ENCODE measurements at regions not wholly inside any gene's neighbourhood (a gene's known extent, or its start where the extent isn't known, plus 50 kb on each side); places are given as distances from the start of the nearest gene placed in this dataset.

DNA sequence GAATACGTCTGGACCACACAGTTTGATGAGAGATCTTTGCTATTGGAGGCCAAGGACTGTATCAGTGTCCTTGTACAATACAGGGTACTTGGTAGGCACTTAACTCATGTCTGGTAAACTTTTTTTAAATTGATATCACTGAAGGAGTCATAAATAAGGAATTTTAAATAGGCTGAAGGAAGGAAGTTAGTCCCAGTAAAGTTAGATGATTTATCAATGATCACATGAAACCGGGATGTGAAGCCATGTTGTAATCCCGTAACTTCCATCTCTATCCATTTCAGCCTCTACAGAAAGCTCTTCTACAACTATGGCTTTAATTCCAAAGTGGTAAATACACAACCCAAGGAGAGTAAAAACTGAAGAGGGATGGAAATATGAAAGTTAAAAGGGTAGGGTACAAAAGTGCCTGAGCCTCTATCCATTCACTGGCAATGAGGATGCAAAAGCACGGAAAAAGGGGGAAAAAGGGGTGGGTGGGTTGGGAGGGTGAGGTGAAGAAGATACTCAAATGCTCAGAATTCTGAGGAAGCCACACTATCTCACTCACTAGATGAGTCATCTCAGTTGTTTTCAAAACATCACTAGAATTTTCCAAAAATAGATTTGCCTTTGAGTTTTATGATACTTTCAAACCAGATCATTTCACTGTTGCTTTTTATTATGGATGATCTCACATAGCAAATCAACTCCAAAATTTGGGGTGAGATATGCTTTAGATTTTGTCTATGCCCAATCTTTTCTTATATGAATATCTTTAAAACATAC, 1053.5 kb downstream of the NR2F1-AS1 start:
- no peak for DNase-seq (ENCODE audit: low spot score)
- no peak for FAIRE-seq

DNA sequence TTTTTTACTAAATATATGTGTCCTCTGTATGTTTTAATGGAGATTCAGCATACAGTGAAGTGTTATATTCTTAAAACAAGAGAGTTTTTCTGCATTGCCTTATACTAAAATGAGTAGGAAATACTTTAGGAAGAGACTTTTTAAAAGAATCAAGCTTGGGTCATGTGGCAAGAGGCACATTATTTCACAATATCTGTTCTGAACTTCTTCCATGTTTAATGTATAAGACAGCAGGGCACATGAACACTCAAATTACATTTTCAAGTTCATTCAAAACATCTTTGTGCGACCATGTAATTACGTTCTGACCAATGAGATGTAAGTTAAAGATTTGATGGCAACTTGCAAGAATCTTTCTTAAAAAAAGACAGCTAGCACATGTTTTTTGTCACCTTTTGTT, 1055.9 kb downstream of the NR2F1-AS1 start:
- FAIRE-seq = no peak
- DNase-seq (ENCODE audit: low spot score) = no peak

- FAIRE-seq = no peak
- no peak for DNase-seq (ENCODE audit: low spot score)
Measured at GRCh38 chr5:92519811-92520632, 1061.0 kb downstream of the NR2F1-AS1 start.

DNA sequence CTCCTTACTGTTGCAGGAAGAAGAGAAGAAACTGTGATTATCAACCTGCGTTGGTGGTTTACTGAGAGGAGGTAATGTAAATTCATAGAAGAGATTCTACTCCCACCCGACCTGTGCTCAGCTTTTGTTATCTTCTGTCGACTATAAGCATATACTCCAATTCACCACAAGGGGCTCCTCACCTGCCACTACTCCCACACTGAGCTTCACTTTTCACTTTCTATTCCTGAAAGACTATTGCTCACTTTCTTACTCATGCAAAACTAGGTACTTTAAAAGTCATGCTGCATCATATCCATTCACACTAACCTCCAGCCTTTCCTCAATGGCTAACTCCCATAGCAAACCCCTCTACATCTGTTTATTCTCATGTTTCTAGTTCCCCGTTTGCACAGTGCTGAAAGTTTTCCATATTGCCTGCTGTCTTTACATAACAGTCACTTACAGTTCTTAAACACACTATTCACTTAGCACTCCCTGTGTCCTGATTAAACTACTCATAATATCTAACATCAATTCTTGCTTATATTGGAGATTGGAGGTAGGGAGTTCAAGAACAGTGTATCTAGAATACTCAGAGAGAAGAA, 1062.6 kb downstream of the NR2F1-AS1 start:
- no peak for FAIRE-seq

DNA sequence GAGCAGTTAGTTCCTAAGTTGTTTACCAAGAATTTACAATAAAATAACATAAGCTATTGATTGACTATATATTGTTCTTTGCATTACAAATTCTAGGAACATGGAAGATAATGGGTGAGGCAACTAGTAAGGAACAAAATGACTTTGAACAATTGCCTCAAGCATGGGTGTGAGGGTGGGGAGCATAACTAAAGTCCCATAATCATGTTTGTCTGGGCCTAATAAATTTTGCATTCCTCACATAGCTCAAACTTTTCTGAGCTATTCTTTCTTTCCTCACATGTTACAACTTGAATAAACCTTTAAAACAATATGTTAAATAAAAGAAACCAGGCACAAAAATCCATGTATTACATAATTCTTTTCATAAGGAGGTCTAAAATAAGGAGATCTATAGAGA, 1066.1 kb downstream of the NR2F1-AS1 start:
- DNase-seq (ENCODE audit: low spot score) (no peak), FAIRE-seq (no peak)

More for the DNA sequence above, 1062.6 kb downstream of the NR2F1-AS1 start:
- peak; percentile 19 for DNase-seq (ENCODE audit: low spot score)

DNA sequence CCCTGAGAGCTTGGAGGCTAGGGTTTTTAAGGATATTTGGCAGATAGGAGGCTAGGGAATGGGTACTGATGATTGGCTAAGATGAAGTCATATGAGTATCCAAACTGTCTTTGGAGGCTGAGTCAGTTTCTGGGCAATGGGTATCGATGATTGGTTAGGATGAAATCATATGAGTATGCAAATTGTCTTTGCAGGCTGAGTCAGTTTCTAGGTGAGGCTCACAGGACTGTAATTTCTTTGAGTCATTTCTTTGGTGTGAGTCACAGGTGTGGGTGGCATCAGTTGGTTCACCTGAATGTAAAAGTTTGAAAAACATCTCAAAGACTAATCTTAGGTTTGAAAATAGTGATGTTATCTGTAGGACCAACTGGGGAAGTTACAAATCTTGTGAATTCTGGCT, 1068.0 kb downstream of the NR2F1-AS1 start:
- FAIRE-seq (no peak), DNase-seq (ENCODE audit: low spot score) (no peak)

DNA sequence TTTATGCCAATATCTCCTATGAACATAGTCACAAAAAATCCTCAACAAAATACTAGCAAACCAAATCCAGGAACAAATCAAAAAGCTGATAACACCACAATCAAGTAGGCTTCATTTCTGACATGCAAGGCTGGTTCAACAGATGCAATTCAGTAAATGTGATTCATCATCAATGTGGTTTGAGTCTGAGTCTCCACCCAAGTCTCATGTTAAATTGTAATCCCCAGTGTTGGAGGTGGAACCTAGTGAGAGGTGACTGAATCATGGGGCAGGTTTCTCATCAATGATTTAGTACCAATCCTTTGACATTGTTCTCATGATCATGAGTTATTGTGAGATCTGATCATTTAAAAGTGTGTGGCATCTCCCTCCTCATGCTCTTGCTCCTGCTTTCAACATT, 1072.7 kb downstream of the NR2F1-AS1 start:
- DNase-seq (ENCODE audit: low spot score) (peak; percentile 12), FAIRE-seq (no peak)

DNA sequence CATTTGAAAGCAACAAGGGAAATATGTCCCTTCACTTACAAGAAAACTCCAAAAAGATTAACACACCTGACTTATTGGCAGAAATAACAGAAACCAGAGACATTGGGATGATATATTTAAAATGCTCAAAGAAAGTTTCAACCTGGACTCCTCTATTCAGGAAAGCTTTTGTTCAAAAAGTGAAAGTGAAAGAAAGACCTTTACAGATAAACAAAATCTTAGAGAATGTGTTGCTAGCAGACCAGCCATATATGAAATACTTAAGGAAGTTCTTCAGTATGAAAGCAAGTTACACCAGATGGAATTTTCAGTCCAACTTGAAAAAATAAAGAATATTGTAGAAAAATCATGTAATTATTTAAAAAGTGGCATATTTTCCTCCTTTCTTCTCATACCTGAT, 1075.1 kb downstream of the NR2F1-AS1 start:
- FAIRE-seq (no peak), DNase-seq (ENCODE audit: low spot score) (no peak)

DNA sequence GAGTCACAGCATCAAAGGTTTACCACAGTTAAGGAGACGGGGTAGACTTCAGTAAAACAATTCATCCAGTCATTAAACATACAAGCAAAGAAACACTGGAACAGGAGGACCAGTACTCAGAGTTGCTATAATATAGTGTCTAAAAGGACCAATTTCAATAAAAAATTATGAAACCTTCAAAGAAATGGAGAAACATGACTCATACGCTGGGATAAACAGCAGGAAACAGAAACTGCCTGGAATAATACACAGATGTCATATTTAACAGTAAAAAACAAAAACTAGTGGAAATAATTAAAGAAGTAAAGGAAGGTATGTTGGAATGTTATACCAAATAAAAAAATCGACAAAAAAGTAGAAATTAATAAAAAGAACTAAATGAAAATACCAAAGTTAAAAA, 1075.9 kb downstream of the NR2F1-AS1 start:
- FAIRE-seq = no peak
- no peak for DNase-seq (ENCODE audit: low spot score)

GRCh38 chr5:92504346-92504745, 1076.7 kb downstream of the NR2F1-AS1 start:
- FAIRE-seq (no peak), DNase-seq (ENCODE audit: low spot score) (no peak)

DNA sequence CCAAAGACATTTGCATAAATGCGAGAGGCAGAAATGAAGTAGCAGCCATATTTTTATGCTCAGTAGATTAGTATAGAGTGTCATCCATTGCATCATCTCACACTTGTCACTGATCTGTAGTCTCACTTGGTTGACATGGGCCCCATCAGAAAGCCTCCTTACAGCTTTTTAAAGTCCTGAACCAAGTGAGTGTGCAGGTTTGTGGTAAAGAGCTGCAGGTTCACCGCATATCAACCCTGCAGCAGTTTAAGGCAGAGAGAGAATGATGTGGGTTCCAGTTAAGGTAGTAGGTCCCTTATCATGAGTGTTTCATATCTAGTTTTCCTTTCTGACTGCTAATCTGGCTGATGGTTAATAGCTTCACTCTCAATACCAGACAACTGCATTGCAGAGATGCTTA, 1080.3 kb downstream of the NR2F1-AS1 start:
- FAIRE-seq = no peak
- DNase-seq (ENCODE audit: low spot score) = no peak

- FAIRE-seq (no peak), DNase-seq (ENCODE audit: low spot score) (no peak)
Measured at GRCh38 chr5:92496545-92496944, 1084.5 kb downstream of the NR2F1-AS1 start.

- DNase-seq (ENCODE audit: low spot score) (no peak), FAIRE-seq (no peak)
Measured at GRCh38 chr5:92494508-92494907, 1086.5 kb downstream of the NR2F1-AS1 start.

DNA sequence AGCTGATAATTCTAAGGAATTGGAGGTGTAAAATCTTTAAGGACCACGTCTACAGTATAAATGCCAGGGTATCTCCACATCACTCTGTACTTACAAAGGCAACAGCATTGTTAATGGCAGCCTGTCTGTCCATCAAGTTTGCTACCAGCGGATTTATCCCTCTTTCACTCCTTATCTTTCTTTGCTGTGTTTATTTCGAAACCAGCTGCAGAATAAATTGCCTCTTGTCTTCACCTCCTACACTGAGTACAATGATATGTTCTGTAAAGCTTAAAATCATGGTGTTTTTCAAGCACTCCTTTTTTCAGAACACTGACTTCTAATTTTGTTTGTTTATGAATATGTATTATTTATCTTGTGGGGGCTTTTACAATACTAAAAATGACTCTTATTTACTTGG, 1088.1 kb downstream of the NR2F1-AS1 start:
- DNase-seq (ENCODE audit: low spot score) = no peak
- no peak for FAIRE-seq

DNA sequence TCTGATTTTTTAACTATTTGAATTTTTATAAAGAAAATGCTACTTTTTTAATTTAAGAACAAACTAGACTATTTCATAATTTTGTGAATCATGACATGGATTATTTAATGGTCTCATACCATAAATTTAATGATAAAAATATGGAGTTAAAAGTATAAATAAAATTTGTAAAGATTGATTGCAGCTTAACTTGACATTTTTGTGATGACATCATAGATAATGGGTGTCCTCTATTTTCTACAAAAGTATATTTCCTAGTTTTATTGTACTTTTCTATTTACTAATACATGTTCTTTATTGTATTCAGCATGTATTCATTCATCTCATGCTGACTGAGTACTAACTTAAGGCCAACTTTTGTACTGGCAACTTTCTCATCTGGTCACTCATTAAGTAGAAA, 1096.5 kb downstream of the NR2F1-AS1 start:
- DNase-seq (ENCODE audit: low spot score) = no peak
- no peak for FAIRE-seq

DNA sequence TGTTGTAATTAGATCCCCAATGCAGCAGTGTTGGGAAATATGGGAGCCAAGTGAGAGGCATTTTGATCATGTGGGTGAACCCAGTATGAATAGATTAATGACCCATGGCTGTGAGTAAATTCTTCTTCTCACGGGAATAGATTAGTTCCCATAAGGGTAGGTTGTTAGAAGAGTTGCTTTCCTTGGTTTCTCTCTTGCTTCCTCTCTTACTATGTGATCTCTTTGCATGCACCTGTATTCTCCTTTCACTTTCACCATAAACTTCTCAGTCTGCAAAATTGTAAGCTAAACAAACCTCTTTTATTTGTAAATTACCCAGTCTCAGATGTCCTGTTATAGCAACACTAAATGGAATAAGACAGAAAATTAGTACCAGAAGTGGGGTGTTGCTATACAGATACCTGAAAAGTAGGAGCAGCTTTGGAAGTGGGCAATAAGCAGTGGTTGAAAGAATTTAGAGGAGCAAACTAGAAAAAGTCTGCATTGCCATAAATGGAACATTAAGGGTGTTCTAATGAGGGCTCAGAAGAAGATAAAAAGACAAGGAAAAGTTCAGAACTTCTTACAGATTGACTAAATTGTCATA, 1090.0 kb upstream of the ARRDC3 start:
- FAIRE-seq (no peak), DNase-seq (ENCODE audit: low spot score) (no peak)

DNA sequence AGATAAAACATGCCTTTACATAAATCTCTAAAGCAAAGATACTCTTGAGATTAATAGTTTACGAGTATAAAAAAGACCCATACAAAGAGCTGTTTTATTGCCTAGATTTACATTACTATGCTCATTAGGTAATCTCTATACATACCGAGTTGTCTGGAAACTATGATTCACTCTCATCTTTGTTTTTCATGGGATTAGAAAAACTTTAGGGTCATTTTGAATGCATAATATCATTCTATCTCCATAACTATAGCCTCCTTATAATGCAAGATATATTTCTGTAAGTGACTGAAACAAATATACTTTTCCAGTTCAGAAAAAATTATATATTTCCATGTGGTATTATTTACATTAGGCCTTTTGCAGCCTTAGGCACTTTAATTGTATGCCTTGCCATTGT, 1088.7 kb upstream of the ARRDC3 start:
- no peak for DNase-seq (ENCODE audit: low spot score)
- no peak for FAIRE-seq

- DNase-seq (ENCODE audit: low spot score) (no peak), FAIRE-seq (no peak)
Measured at GRCh38 chr5:92470770-92471169, 1087.7 kb upstream of the ARRDC3 start.

- DNase-seq (ENCODE audit: low spot score) (no peak), FAIRE-seq (no peak)
Measured at GRCh38 chr5:92468295-92468694, 1085.2 kb upstream of the ARRDC3 start.

DNA sequence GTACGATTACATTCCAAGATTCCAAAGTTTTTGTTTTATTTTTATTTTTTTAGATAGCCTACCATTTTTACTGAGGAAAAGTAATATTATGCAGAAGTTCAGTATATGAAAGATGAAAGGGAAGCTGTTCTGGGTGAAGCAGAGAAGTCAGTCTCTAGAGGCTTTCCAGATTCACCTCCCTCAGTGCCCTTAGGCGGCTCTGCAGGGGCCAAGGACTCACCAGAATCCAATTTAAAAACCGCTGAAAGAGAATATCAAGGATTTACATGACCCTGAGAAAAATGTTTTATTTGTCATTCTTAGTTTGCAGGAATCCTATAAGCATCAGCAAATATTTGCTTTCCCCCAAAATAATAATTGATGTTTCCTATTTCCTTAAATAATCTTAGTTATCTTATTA, 1084.6 kb upstream of the ARRDC3 start:
- DNase-seq (ENCODE audit: low spot score) (no peak), FAIRE-seq (no peak)

DNA sequence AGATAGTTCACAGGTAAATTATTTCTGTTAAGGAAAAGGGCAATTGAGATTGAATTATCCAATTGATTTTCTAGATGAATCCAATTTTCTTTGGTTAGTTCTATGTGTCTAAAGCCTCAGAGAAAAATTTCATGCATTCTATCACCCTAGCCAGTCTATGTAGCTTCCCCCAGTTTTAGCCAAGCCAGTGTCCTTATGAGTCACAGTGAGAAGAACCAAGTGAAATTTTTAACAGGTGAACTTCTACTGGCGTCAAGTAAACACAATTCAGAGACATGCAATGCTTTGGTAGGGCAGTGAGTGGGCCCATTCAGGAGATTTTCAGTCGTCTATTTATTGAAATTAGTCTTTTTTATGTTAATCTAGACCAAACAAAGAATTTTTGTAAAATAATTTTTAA, 1077.4 kb upstream of the ARRDC3 start:
- FAIRE-seq (no peak), DNase-seq (ENCODE audit: low spot score) (no peak)

DNA sequence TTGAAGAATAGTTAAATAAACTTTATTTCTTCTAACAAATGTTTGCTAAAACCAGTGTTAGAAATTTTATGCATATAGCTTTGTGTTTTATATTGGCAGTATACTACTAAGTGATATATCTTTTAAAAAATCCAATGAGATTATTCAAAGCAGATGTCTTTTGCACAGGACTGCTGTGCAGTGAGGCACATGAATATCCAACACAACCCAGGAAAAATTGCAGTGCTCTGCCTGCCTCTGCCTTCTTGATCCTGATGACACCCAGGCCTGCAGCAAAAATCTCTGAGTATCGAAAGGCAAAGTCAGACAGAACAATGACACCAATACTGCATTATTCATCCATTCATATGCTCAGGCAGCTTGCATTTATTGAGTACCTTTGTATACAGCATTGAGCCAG, 1076.5 kb upstream of the ARRDC3 start:
- DNase-seq (ENCODE audit: low spot score) = no peak
- FAIRE-seq = no peak

Measured in RCC 7860 (cell line).